Liver (tissue), 8 donors: ENCODE measurements at regions not wholly inside any gene's neighbourhood (a gene's known extent, or its start where the extent isn't known, plus 50 kb on each side); places are given as distances from the start of the nearest gene placed in this dataset.

ENCODE experiments used
- DNase-seq: peaks from one replicate; pipeline ENCODE4 v3.0.0-alpha.2; 2017; ENCODE audit warnings: low spot score
- H3K27ac ChIP-seq, 2 donors: one replicate each; pipeline ENCODE4 v1.7.0; 2013; ENCODE audit warnings: inconsistent platforms in 2 of 2, low read length in 2 of 2, control low read depth in 1 of 2, low read depth in 1 of 2, mild to moderate bottlenecking in 1 of 2
- H3K27me3 ChIP-seq, 4 donors: one replicate each; pipeline versions ENCODE4 v1.6.1 to v1.7.0; 2013; ENCODE audit warnings: low read length in 3 of 4, inconsistent platforms in 1 of 4, mild to moderate bottlenecking in 1 of 4, moderate library complexity in 1 of 4; ENCODE audit not compliant: control insufficient read depth in 4 of 4, insufficient read depth in 4 of 4
- H3K36me3 ChIP-seq, 4 donors: one replicate each; pipeline versions ENCODE4 v1.6.1 to v1.7.0; 2013; ENCODE audit warnings: low read length in 3 of 4, mild to moderate bottlenecking in 3 of 4, low read depth in 1 of 4, moderate library complexity in 1 of 4; ENCODE audit not compliant: control insufficient read depth in 4 of 4, insufficient read depth in 3 of 4
- H3K4me1 ChIP-seq, 4 donors: one replicate each; pipeline versions ENCODE4 v1.6.1 to v1.7.0; 2013; ENCODE audit warnings: low read length in 3 of 4, mild to moderate bottlenecking in 3 of 4, moderate library complexity in 1 of 4; ENCODE audit not compliant: control insufficient read depth in 4 of 4, insufficient read depth in 4 of 4
- H3K4me3 ChIP-seq, 3 donors: one replicate each; pipeline versions ENCODE4 v1.6.1 to v1.7.0; 2013; ENCODE audit warnings: low read length in 3 of 3, control low read depth in 1 of 3, low read depth in 1 of 3, mild to moderate bottlenecking in 1 of 3
- H3K9ac ChIP-seq, 2 donors: one replicate each; pipeline ENCODE4 v1.7.0; 2013; ENCODE audit warnings: low read length in 2 of 2, mild to moderate bottlenecking in 2 of 2, moderate library complexity in 2 of 2, control low read depth in 1 of 2, low read depth in 1 of 2
- H3K9me3 ChIP-seq, 4 donors: one replicate each; pipeline versions ENCODE4 v1.6.1 to v1.7.0; 2013; ENCODE audit warnings: low read length in 3 of 4; ENCODE audit not compliant: control insufficient read depth in 4 of 4
- EGR1 ChIP-seq, 2 donors: IDR thresholded peaks; 2 replicates each; pipeline ENCODE4 v1.6.1; 2016 to 2018; ENCODE audit warnings: antibody characterized with exemption in 2 of 2, low read depth in 2 of 2
- FOXA1 ChIP-seq: IDR thresholded peaks from 2 replicates; pipeline ENCODE4 v1.6.1; 2016; ENCODE audit warnings: antibody characterized with exemption
- FOXA2 ChIP-seq: IDR thresholded peaks from 2 replicates; pipeline ENCODE4 v1.6.1; 2016; ENCODE audit warnings: antibody characterized with exemption
- GABPA ChIP-seq, 2 donors: IDR thresholded peaks in 1 of 2; conservative IDR thresholded peaks in 1 of 2; 2 replicates each; pipeline ENCODE4 v1.6.1; 2016; ENCODE audit warnings: antibody characterized with exemption in 2 of 2, mild to moderate bottlenecking in 1 of 2, moderate library complexity in 1 of 2
- HNF4G ChIP-seq: IDR thresholded peaks from 2 replicates; pipeline ENCODE4 v1.6.1; 2016; ENCODE audit warnings: antibody characterized with exemption
- JUND ChIP-seq, 2 donors: IDR thresholded peaks; 2 replicates each; pipeline ENCODE4 v1.6.1; 2016; ENCODE audit warnings: antibody characterized with exemption in 2 of 2
- NR2F2 ChIP-seq: IDR thresholded peaks from 2 replicates; pipeline ENCODE4 v1.6.1; 2016; ENCODE audit warnings: antibody characterized with exemption
- RAD21 ChIP-seq, 2 donors: IDR thresholded peaks; 2 replicates each; pipeline ENCODE4 v1.6.1; 2016; ENCODE audit warnings: antibody characterized with exemption in 2 of 2, mild to moderate bottlenecking in 2 of 2
- SP1 ChIP-seq: IDR thresholded peaks from 2 replicates; pipeline ENCODE4 v1.6.1; 2018; ENCODE audit warnings: antibody characterized with exemption, mild to moderate bottlenecking
- TAF1 ChIP-seq: conservative IDR thresholded peaks from 2 replicates; pipeline ENCODE4 v1.6.1; 2016; ENCODE audit warnings: antibody characterized with exemption, mild to moderate bottlenecking
- YY1 ChIP-seq: IDR thresholded peaks from 2 replicates; pipeline ENCODE4 v1.6.1; 2016; ENCODE audit warnings: antibody characterized with exemption, mild to moderate bottlenecking
- WGBS: extraction: QIAGEN DNeasy Blood & Tissue Kit; methylation state at CpG from one replicate; pipeline ENCODE4 v1.1.7; 2013; 5-methylcytosine and 5-hydroxymethylcytosine counted together
- TF ChIP-seq, protein P1 (sequence below): IDR thresholded peaks from 2 replicates; pipeline ENCODE4 v1.6.1; 2016; ENCODE audit warnings: antibody characterized with exemption
- TF ChIP-seq, protein P2 (sequence below): IDR thresholded peaks from 2 replicates; pipeline ENCODE4 v1.6.1; 2016; ENCODE audit warnings: antibody characterized with exemption
- TF ChIP-seq, protein P3 (sequence below): fragments of 150-350 bp; IDR thresholded peaks from 2 replicates; pipeline ENCODE4 v1.5.1; 2017; ENCODE audit warnings: improper control_type of control experiment, low read depth, low read length; ENCODE audit not compliant: missing input control
- TF ChIP-seq, protein P4 (sequence below): IDR thresholded peaks from 2 replicates; pipeline ENCODE4 v1.6.1; 2016; ENCODE audit warnings: antibody characterized with exemption
- donor health status: healthy.
- donor health status: healthy.
- donor health status: healthy.
- donor health status: healthy.
- donor health status: healthy.

DNA sequence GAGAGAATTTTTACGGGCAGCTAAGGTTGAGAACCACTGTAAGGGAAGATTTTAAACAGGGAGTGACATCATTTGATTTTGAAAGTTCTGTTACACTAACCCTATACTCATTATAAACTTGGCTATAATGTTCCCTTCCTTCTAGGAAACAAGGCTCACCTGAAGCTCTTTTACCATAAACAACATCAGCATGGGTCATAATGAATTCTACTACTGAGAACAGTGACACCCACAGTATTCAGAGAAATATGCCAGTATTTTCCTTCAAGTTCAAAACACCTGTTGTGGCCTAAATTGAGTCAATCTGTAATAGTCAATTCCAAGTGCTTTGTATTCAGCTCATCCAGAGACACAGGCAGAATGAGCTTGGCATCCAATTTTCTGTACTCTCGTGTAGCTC is 175.3 kb upstream of the STT3B start:
- Histone ChIP-seq H3K4me1 (peaks cover 0 to 2% (median 0%) of the 10 kb centered on the region in 4 donors), H3K36me3 (peaks cover 0 to 1% (median 0%) of the 10 kb centered on the region in 4 donors), H3K27ac (no peak overlapping the region), H3K4me3 (no peak overlapping the region), H3K9me3 (no peaks in the 10 kb centered on the region), H3K9ac (no peak overlapping the region), H3K27me3 (no peaks in the 10 kb centered on the region)
- no peak for TF ChIP-seq TAF1
- WGBS, result 98% methylated on average over 2 of the region's 2 CpGs
- no peak for DNase-seq

DNA sequence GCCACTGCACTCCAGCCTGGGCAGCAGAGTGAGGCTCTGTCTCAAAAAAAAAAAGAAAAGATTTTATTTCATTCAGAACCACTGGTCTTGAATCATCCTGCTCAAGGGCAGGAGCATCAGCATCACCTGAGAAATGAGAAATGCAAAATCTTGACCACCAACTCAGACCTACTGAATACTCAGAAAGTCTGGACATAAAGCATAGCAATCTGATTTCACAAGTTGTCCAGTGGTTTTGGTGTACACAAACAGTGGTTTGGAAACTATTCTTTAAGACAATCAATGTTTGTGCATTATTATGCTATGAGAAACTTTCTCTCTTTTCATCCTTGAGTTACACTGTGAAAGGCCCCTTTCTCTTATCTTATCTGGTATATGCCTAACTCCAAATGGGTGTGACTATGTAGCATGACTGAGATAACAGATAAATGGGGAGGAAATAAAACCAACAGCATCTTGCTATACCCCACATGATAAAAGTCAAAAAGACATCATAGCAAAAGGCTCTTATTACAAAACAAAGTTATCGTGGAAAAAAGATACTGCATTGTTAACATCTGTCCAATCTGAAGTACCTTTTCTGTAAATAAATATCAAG is 174.2 kb upstream of the STT3B start:
- H3K4me1 ChIP-seq, result peaks cover 0 to 2% (median 0%) of the 10 kb centered on the region in 4 donors
- peaks cover 0 to 1% (median 0%) of the 10 kb centered on the region in 4 donors for H3K36me3 ChIP-seq
- no peaks in the 10 kb centered on the region for H3K9me3 ChIP-seq
- H3K27me3 ChIP-seq, result no peaks in the 10 kb centered on the region
- DNase-seq, result no peak
- H3K4me3 ChIP-seq, result no peak overlapping the region
- WGBS, result 95% methylated on average over 1 of the region's 1 CpG
- no peak for TF ChIP-seq TAF1
- TF ChIP-seq FOXA1, result no peak
- no peak for TF ChIP-seq GABPA (IDR thresholded peaks at IDR 0.05 in 1 of 2, conservative IDR thresholded peaks at IDR 0.05 in 1 of 2)
- TF ChIP-seq FOXA2, result no peak
- no peak for TF ChIP-seq SP1
- no peak for TF ChIP-seq HNF4G
- TF ChIP-seq, protein P1, sequence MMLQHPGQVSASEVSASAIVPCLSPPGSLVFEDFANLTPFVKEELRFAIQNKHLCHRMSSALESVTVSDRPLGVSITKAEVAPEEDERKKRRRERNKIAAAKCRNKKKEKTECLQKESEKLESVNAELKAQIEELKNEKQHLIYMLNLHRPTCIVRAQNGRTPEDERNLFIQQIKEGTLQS, result no peak
- TF ChIP-seq EGR1 (IDR thresholded peaks at IDR 0.05; ENCODE audit: low read depth in 2 of 2), result no peak
- TF ChIP-seq, protein P2, sequence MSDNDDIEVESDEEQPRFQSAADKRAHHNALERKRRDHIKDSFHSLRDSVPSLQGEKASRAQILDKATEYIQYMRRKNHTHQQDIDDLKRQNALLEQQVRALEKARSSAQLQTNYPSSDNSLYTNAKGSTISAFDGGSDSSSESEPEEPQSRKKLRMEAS, result no peak
- TF ChIP-seq RAD21 (IDR thresholded peaks at IDR 0.05), result no peak
- no peak for TF ChIP-seq JUND (IDR thresholded peaks at IDR 0.05)
- TF ChIP-seq, protein P3, sequence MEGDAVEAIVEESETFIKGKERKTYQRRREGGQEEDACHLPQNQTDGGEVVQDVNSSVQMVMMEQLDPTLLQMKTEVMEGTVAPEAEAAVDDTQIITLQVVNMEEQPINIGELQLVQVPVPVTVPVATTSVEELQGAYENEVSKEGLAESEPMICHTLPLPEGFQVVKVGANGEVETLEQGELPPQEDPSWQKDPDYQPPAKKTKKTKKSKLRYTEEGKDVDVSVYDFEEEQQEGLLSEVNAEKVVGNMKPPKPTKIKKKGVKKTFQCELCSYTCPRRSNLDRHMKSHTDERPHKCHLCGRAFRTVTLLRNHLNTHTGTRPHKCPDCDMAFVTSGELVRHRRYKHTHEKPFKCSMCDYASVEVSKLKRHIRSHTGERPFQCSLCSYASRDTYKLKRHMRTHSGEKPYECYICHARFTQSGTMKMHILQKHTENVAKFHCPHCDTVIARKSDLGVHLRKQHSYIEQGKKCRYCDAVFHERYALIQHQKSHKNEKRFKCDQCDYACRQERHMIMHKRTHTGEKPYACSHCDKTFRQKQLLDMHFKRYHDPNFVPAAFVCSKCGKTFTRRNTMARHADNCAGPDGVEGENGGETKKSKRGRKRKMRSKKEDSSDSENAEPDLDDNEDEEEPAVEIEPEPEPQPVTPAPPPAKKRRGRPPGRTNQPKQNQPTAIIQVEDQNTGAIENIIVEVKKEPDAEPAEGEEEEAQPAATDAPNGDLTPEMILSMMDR, result no peak
- no peak for TF ChIP-seq NR2F2
- no peak for TF ChIP-seq YY1
- TF ChIP-seq, protein P4, sequence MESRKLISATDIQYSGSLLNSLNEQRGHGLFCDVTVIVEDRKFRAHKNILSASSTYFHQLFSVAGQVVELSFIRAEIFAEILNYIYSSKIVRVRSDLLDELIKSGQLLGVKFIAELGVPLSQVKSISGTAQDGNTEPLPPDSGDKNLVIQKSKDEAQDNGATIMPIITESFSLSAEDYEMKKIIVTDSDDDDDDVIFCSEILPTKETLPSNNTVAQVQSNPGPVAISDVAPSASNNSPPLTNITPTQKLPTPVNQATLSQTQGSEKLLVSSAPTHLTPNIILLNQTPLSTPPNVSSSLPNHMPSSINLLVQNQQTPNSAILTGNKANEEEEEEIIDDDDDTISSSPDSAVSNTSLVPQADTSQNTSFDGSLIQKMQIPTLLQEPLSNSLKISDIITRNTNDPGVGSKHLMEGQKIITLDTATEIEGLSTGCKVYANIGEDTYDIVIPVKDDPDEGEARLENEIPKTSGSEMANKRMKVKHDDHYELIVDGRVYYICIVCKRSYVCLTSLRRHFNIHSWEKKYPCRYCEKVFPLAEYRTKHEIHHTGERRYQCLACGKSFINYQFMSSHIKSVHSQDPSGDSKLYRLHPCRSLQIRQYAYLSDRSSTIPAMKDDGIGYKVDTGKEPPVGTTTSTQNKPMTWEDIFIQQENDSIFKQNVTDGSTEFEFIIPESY, result no peak
- no peak overlapping the region for H3K9ac ChIP-seq
- no peak overlapping the region for H3K27ac ChIP-seq
